ENCODE measurements at regions not wholly inside any gene's neighbourhood (a gene's known extent, or its start where the extent isn't known, plus 50 kb on each side); places are given as distances from the start of the nearest gene placed in this dataset.

GRCh38 chr1:229011022-229011421 lies 259.9 kb upstream of the RAB4A start:
- Histone ChIP-seq H3K9ac (ENCODE audit: low read length) (no peak overlapping the region), H3K27me3 (ENCODE audit: insufficient read depth, low read depth, low read length) (no peaks in the 10 kb centered on the region), H3K79me2 (replicated peaks; ENCODE audit: insufficient read depth, low read length) (no peaks in the 10 kb centered on the region), H3K27ac (ENCODE audit: low read length) (no peak overlapping the region), H3K4me3 (ENCODE audit: low read length) (no peak overlapping the region), H2AFZ (ENCODE audit: low read depth, low read length) (no peak overlapping the region), H3K9me2 (ENCODE audit: insufficient read depth, low read length) (no peaks in the 10 kb centered on the region), H3K36me3 (ENCODE audit: insufficient read depth, low read length) (no peaks in the 10 kb centered on the region), H4K20me1 (ENCODE audit: insufficient read depth) (no peaks in the 10 kb centered on the region), H3K4me2 (ENCODE audit: low read length) (no peak overlapping the region), H3K9me3 (ENCODE audit: low read length) (no peaks in the 10 kb centered on the region), H3F3A (ENCODE audit: insufficient read depth, low read length, poor library complexity, severe bottlenecking) (no peaks in the 10 kb centered on the region)
- TF ChIP-seq MXI1 (conservative IDR thresholded peaks at IDR 0.05; ENCODE audit: poor library complexity, severe bottlenecking): no peak
- TF ChIP-seq EZH2 (IDR thresholded peaks at IDR 0.05; ENCODE audit: borderline replicate concordance, insufficient read depth, low read length, poor library complexity, severe bottlenecking): no peak
- TF ChIP-seq, protein P1, sequence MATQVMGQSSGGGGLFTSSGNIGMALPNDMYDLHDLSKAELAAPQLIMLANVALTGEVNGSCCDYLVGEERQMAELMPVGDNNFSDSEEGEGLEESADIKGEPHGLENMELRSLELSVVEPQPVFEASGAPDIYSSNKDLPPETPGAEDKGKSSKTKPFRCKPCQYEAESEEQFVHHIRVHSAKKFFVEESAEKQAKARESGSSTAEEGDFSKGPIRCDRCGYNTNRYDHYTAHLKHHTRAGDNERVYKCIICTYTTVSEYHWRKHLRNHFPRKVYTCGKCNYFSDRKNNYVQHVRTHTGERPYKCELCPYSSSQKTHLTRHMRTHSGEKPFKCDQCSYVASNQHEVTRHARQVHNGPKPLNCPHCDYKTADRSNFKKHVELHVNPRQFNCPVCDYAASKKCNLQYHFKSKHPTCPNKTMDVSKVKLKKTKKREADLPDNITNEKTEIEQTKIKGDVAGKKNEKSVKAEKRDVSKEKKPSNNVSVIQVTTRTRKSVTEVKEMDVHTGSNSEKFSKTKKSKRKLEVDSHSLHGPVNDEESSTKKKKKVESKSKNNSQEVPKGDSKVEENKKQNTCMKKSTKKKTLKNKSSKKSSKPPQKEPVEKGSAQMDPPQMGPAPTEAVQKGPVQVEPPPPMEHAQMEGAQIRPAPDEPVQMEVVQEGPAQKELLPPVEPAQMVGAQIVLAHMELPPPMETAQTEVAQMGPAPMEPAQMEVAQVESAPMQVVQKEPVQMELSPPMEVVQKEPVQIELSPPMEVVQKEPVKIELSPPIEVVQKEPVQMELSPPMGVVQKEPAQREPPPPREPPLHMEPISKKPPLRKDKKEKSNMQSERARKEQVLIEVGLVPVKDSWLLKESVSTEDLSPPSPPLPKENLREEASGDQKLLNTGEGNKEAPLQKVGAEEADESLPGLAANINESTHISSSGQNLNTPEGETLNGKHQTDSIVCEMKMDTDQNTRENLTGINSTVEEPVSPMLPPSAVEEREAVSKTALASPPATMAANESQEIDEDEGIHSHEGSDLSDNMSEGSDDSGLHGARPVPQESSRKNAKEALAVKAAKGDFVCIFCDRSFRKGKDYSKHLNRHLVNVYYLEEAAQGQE (IDR thresholded peaks at IDR 0.05; ENCODE audit: borderline replicate concordance): no peak
- TF ChIP-seq TAF1 (IDR thresholded peaks at IDR 0.05; ENCODE audit: low read depth): no peak
- TF ChIP-seq, protein P2, sequence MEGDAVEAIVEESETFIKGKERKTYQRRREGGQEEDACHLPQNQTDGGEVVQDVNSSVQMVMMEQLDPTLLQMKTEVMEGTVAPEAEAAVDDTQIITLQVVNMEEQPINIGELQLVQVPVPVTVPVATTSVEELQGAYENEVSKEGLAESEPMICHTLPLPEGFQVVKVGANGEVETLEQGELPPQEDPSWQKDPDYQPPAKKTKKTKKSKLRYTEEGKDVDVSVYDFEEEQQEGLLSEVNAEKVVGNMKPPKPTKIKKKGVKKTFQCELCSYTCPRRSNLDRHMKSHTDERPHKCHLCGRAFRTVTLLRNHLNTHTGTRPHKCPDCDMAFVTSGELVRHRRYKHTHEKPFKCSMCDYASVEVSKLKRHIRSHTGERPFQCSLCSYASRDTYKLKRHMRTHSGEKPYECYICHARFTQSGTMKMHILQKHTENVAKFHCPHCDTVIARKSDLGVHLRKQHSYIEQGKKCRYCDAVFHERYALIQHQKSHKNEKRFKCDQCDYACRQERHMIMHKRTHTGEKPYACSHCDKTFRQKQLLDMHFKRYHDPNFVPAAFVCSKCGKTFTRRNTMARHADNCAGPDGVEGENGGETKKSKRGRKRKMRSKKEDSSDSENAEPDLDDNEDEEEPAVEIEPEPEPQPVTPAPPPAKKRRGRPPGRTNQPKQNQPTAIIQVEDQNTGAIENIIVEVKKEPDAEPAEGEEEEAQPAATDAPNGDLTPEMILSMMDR (IDR thresholded peaks at IDR 0.05; ENCODE audit: poor library complexity, severe bottlenecking): no peak
- TF ChIP-seq RAD21 (conservative IDR thresholded peaks at IDR 0.05): no peak
- no peak for TF ChIP-seq SMC3 (conservative IDR thresholded peaks at IDR 0.05; ENCODE audit: poor library complexity)
- TF ChIP-seq EP300 (conservative IDR thresholded peaks at IDR 0.05; ENCODE audit: poor library complexity, severe bottlenecking): no peak
- TF ChIP-seq POLR2AphosphoS5 (IDR thresholded peaks at IDR 0.05): no peak

DNA sequence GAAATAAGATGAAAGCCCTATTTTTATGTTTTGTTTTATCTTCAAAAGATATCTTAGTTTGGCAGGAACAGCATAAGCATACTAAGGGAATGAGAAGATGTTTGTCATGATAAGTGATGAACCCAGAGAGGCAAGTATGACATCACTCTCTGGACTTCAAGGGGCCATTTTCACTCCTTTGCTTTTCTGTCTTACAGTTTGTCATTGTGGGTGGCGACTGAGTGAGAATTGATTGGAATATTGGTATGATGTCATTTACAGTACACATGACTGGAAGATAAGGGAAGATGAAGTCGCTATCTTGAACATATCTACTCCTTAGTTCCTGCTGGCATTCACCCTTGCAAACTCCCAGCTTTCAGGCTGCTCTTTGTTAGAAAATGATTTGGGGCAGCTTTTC lies 258.1 kb upstream of the RAB4A start:
- Histone ChIP-seq H3K27me3 (ENCODE audit: insufficient read depth, low read depth, low read length) (no peaks in the 10 kb centered on the region), H3F3A (ENCODE audit: insufficient read depth, low read length, poor library complexity, severe bottlenecking) (no peaks in the 10 kb centered on the region), H3K9me2 (ENCODE audit: insufficient read depth, low read length) (no peaks in the 10 kb centered on the region), H3K9me3 (ENCODE audit: low read length) (no peaks in the 10 kb centered on the region), H3K4me3 (ENCODE audit: low read length) (no peak overlapping the region), H3K27ac (ENCODE audit: low read length) (no peak overlapping the region), H2AFZ (ENCODE audit: low read depth, low read length) (no peak overlapping the region), H3K9ac (ENCODE audit: low read length) (no peak overlapping the region), H4K20me1 (ENCODE audit: insufficient read depth) (no peaks in the 10 kb centered on the region), H3K79me2 (replicated peaks; ENCODE audit: insufficient read depth, low read length) (no peaks in the 10 kb centered on the region), H3K4me2 (ENCODE audit: low read length) (no peak overlapping the region), H3K36me3 (ENCODE audit: insufficient read depth, low read length) (no peaks in the 10 kb centered on the region)
- TF ChIP-seq EZH2 (IDR thresholded peaks at IDR 0.05; ENCODE audit: borderline replicate concordance, insufficient read depth, low read length, poor library complexity, severe bottlenecking) (no peak), POLR2AphosphoS5 (IDR thresholded peaks at IDR 0.05) (no peak), RAD21 (conservative IDR thresholded peaks at IDR 0.05) (no peak), MXI1 (conservative IDR thresholded peaks at IDR 0.05; ENCODE audit: poor library complexity, severe bottlenecking) (no peak), EP300 (conservative IDR thresholded peaks at IDR 0.05; ENCODE audit: poor library complexity, severe bottlenecking) (no peak), TAF1 (IDR thresholded peaks at IDR 0.05; ENCODE audit: low read depth) (no peak), SMC3 (conservative IDR thresholded peaks at IDR 0.05; ENCODE audit: poor library complexity) (no peak)
- TF ChIP-seq, protein P1 (IDR thresholded peaks at IDR 0.05; ENCODE audit: borderline replicate concordance): no peak
- TF ChIP-seq, protein P2 (IDR thresholded peaks at IDR 0.05; ENCODE audit: poor library complexity, severe bottlenecking): no peak
